ENCODE measurements at regions not wholly inside any gene's neighbourhood (a gene's known extent, or its start where the extent isn't known, plus 50 kb on each side); places are given as distances from the start of the nearest gene placed in this dataset.
"Not testable (repeated sequence)": the region's sequence is repeated elsewhere in the genome, so short reads cannot be mapped to it uniquely, and the experiment has no call there.

GRCh38 chr3:81186412-81186811, 575.0 kb downstream of the GBE1 start:
- DNase-seq (ENCODE audit: low spot score): no peak

DNA sequence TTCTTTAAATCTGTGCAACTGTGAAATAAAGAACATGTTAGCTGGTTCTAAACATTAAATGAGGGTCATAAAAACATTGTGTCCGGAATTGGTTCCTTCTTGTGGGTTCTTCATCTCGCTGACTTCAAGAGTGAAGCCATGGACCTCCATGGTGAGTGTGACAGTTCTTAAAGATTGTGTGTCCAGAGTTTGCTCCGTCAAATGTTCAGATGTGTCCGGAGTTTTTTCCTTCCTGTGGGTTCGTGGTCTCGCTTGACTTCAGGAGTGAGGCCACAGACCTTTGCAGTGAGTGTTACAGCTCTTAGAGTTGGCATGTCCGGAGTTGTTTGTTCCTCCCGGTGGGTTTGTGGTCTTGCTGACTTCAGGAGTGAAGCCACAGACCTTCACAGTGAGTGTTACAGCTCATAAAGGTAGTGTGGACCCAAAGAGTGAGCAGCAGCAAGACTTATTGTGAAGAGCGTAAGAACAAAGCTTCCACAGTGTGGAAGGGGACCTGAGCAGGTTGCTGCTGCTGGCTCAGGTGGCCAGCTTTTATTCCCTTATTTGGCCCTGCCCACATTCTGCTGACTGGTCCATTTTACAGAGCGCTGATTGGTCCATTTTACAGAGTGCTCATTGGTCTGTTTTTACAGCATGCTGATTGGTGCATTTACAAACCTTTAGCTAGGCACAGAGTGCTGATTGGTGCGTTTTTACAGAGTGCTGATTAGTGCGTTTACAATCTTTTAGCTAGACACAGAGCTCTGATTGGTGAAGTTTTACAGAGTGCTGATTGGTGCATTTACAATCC, 579.2 kb downstream of the GBE1 start:
- not testable (repeated sequence) for DNase-seq (ENCODE audit: low spot score)

DNA sequence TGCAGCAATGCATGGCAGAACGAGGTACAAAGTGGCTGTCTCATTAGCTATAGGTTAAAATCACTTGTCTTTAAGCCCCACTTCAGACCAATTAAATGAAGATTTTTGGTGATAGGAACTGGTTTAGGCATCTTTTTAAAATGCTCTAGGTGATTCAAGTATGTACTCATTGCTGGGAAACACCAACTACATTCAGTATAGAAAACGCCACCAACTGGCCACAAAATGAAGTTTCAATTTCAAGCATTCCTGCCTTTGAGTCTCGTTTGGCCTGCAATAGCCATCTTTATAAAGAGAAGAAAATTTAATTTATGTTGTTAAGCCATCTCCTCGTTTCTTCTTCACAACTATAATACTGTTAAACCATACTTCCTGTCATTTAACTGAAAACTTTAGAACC, 587.9 kb downstream of the GBE1 start:
- DNase-seq (ENCODE audit: low spot score): no peak

DNA sequence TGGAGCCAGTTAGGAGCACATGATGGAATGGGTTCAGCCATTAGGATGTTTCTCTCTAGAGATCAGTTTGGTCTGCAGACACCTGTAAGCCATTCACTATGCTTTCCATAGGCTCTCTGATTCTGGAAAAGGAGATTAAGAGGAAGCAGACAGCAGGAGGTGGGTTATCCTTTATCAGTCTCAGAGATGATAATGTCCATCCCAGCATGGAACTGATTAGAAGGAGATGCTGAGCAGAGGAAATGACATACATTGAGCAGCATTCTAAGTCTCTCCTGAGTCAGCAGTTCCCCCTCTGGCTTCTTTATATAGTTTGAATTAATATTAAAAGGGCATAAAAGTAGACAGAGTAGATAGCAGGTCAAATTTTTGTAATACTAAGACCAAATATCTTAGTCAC, 591.1 kb downstream of the GBE1 start:
- no peak for DNase-seq (ENCODE audit: low spot score)

DNA sequence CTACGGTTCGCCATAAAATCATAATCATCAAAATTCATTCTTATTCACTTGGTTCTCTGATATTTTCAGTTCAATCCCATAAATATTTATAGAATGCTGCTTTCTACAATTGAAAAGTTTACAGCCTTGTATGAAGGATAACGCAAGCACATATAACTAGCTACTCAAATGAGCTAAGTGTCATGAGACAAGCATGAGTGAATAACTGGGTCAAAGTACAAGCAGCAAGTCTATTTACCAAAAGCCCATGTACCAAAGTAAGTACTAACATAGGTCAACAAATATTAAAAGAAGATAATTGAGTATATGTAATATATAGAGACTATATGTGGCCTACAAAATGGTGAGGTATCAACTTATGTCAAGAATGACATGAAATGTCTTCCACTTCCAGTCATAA, 596.6 kb downstream of the GBE1 start:
- DNase-seq (ENCODE audit: low spot score): no peak

DNA sequence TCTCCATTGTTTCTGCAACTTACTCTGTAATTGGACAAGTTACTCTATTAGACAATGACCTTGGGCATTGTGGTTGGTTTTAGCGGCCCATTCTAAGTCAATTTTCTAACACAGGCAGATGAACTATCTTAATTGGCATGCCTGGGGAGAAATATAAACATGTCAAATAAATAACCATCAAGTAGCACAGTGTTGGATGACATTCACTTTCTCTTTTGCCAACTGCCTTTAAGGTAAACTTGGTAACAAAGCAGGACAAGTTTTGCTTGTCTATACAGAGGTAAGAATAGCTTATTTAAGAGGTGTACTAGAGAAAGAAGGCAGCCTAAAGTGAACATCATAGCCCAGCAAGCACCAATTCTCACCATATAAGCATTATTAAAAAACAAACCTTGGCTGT, 599.6 kb downstream of the GBE1 start:
- no peak for DNase-seq (ENCODE audit: low spot score)

DNA sequence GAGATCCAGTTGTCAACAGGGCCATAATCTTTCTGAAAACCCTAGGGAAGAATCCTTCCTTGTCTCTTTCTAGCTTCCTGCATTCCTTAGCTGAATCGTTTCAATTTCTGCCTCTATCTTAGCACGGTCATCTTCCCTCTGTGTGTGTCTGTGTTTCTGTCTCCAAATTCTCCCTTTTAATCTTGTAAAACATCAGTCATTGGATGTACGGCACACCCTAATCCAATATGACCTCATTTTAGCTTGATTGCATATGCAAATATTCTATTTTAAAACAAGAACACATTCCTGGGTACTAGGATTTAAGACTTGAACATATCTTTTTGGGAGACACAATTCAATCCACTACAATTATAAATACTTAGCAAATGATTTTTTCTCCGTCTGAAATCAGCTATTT, 600.3 kb downstream of the GBE1 start:
- no peak for DNase-seq (ENCODE audit: low spot score)

DNA sequence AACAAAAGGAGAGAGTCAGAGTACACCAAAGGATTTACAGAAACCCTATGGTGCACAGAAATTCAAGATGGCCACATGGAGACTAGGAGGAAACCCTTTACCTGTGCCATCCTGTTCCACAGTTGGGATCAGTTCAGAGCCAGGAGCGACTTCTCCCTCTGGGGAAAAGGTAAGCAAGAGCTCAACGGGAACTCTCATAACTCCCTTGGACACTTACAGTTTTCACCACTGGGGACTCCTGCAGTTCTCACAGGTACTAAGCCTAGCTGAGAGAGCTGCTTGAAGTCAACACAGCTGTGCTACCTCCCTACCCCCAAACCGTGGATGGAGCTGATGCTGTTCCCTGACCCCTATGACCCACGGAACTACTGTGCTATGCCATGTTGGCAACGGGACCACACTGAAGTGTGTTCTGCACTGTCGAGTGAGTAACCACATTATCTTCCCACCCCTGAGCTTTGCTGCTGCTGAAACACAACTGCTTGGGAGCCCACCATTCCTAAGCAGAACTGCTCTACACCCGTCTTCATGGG, 606.8 kb downstream of the GBE1 start:
- DNase-seq (ENCODE audit: low spot score): peak; percentile 2

GRCh38 chr3:81152156-81152555, 609.3 kb downstream of the GBE1 start:
- DNase-seq (ENCODE audit: low spot score): no peak

DNA sequence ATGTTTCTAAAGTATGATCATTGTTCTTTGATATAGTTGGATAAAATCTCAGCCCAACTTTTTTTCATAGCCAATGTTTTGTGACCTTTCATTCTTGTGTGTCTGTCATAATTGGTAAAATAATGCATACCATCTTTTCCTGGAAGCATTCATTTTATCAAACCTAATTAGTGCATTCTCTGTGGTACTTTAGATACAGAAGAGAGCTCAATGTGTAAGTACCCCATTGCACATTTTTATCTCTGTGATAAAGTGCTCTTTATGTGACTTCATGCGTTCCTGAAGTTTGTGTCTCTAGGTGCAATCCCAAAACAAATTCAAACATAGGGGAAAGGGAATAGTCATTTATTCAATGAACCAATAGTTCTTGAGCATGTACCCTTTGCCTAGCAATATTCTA, 628.5 kb downstream of the GBE1 start:
- no peak for DNase-seq (ENCODE audit: low spot score)

- no peak for DNase-seq (ENCODE audit: low spot score)
Observed at GRCh38 chr3:81105789-81106488, 655.5 kb downstream of the GBE1 start.

GRCh38 chr3:81105206-81105605, 656.2 kb downstream of the GBE1 start:
- DNase-seq (ENCODE audit: low spot score): no peak

GRCh38 chr3:81097889-81098288, 663.6 kb downstream of the GBE1 start:
- no peak for DNase-seq (ENCODE audit: low spot score)

- no peak for DNase-seq (ENCODE audit: low spot score)
Observed at GRCh38 chr3:81095956-81096355, 665.5 kb downstream of the GBE1 start.

DNA sequence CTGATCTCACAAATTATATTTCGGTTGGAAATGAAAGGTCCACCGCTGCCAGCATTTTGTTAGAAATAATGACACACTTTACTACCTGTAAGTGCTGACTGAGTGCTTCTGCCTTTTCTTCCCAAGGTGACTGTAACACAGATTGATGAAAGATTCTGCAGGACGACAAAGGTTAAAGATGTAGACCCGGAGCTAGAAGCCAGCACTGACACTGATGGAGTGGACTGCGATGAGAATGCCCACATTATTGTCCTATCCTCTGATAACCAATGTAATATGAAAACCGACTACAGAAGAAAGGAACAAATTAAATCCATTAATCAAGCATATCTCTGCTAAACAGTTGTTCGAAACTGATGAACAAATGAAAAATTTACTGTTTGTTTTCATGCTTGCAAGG, 666.5 kb downstream of the GBE1 start:
- DNase-seq (ENCODE audit: low spot score): no peak

DNA sequence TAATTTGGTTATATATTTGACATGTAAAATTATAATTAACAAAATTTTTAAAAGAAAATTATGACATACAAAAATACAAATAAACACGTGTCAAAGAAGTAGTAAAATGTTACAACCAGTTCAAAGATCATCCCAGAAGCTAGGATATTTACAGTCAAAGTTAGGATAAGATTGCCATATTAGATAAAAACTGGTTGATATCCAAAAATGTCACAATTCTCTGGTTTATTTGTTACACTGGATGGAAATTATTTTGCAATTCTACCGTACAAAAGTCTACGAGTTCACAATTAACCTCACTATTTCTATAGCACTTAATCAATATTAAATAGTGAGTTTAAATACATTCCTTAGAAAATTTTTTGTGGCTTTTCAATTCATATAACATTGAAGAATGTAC, 673.8 kb downstream of the GBE1 start:
- no peak for DNase-seq (ENCODE audit: low spot score)

DNA sequence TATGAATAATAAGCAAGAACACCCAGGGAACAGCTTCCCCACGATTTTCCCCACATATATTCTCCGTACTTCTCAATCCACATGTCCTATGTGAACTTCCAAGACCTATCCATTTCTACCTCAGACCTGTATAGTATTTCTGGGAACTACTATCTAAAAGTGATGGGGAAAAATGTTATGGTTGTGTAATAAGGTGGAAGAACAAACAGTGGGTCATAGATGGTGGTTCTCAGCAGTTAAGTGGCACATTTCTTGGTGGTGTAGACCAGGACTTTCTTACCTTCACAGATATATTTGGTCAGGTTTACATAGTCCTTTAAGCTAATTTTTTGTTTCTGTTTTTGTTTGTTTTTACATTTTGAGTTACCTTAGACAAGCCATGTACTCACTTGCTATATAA, 675.1 kb downstream of the GBE1 start:
- no peak for DNase-seq (ENCODE audit: low spot score)

GRCh38 chr3:81080608-81081007, 680.8 kb downstream of the GBE1 start:
- DNase-seq (ENCODE audit: low spot score): no peak

DNA sequence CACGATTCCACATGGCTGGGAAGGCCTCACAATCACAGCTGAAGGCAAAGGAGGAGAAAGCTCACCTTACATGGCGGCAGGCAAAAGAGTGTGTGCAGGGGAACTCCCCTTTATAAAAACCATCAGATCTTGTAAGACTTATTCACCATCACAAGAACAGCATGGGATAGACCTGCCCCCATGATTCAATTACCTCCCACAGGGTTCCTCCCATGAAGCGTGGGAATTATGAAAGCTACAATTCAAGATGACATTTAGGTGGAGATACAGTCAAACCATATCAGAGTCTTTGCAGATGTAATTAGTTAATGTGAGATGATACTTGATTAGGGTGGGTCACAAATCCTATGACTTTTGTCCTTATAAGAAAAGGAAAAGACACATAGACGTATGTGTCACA, 688.9 kb downstream of the GBE1 start:
- no peak for DNase-seq (ENCODE audit: low spot score)

- no peak for DNase-seq (ENCODE audit: low spot score)
Observed at GRCh38 chr3:81068546-81068945, 692.9 kb downstream of the GBE1 start.

GRCh38 chr3:81063896-81064295, 697.5 kb downstream of the GBE1 start:
- no peak for DNase-seq (ENCODE audit: low spot score)

DNA sequence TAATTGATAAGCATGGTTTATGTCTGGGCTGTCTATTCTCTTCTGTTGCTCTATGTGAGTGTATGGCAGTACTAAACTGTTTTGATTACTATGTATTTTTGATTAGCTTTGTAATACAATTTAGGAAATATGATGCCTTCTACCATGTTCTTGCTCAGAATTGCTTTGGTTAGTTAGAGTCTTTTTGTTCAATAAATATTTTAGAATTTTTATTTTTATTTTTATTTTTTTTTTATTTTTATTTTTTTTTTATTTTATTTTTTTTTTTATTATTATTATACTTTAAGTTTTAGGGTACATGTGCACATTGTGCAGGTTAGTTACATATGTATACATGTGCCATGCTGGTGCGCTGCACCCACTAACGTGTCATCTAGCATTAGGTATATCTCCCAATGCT, 710.3 kb downstream of the GBE1 start:
- not testable (repeated sequence) for DNase-seq (ENCODE audit: low spot score)

DNA sequence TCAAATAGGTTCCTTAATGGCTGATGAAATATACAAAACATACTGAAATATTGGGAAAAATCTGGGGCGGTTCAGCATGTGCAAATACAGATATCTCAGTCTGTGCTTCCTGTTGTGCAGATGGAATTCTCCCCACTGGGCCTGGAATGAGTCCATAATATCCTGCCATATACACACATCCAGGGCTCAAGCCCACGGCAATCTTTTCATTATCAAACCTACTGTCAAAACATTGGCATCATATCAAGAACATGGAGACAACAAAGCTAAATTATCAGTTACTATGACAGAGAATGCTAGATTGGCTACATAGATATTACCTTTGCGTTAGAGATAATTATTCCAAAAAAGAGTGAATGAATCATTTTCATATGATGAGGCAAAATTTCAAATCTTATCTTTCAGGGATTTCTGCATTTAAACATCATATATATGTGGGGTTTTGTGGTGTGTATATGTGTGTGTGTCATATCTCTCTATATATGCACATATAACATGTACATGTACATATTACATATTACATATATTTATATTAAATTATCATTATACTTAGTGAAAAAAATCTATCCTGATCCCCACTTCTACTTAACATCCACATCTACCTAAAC, 713.3 kb downstream of the GBE1 start:
- DNase-seq (ENCODE audit: low spot score): no peak

Measured in HuH-7 (cell line).